ENCODE measurements at regions not wholly inside any gene's neighbourhood (a gene's known extent, or its start where the extent isn't known, plus 50 kb on each side); places are given as distances from the start of the nearest gene placed in this dataset.

DNA sequence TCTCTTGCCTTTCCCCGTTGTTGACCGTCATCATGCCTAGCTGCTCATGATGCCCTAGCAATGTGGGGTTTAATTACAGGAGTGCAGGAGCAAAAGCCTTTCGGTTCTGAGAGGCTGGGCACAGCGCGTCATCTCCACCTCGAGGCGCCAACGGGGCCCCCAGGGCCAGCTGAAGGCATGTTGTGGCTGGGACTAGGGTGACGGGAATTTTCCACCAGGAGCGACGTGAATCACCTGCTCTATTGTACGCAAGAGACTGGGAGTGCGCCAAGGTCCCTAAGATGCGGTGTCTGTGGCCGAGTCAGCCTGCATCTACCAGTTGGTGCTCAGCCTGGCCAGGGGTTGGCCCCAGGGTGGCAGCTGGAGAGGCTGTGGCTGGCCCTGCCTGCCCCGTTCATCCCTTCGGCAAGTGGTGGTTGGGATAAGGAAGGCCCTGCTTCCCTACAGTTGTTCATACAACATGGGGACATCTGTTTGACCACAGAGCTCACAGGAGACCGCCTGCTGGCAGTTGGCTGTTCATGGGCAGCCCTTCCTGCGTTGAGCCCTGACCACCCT is 1175.6 kb downstream of the BRD1 start:
- Histone ChIP-seq H3K79me2 (ENCODE audit: insufficient read depth, low read length) (no peaks in the 10 kb centered on the region), H3K4me3 (replicated peaks in 1 of 2; ENCODE audit: low read depth in 1 of 2, low read length in 2 of 2) (no peak overlapping the region), H3K9me3 (ENCODE audit: control insufficient read depth in 1 of 2, insufficient read depth in 1 of 2, low read depth in 1 of 2, low read length in 2 of 2) (no peaks in the 10 kb centered on the region), H4K20me1 (ENCODE audit: insufficient read depth) (no peaks in the 10 kb centered on the region), H3K9ac (ENCODE audit: low read length) (no peak overlapping the region), H3K27ac (ENCODE audit: low read depth, low read length) (no peak overlapping the region), H3K9me2 (ENCODE audit: insufficient read depth) (no peaks in the 10 kb centered on the region), H2AFZ (ENCODE audit: low read depth, low read length, poor library complexity, severe bottlenecking) (no peak overlapping the region), H3K4me1 (ENCODE audit: control insufficient read depth in 1 of 2, insufficient read depth in 2 of 2, low read length in 2 of 2) (no peaks in the 10 kb centered on the region), H3K4me2 (ENCODE audit: low read length) (no peak overlapping the region), H3K27me3 (ENCODE audit: insufficient read depth, low read length) (no peaks in the 10 kb centered on the region; the same call in 1 of the 2 replicates), H3K36me3 (ENCODE audit: control insufficient read depth in 1 of 2, insufficient read depth in 2 of 2, low read length in 2 of 2) (no peaks in the 10 kb centered on the region)
- no peak for ATAC-seq
- CTCF ChIA-PET, result no interaction called here
- BruUV-seq (replicated peaks), result no TSS peak
- intact Hi-C loops (cut with micrococcal nuclease), result no loop called here
- TF ChIP-seq, protein P1, sequence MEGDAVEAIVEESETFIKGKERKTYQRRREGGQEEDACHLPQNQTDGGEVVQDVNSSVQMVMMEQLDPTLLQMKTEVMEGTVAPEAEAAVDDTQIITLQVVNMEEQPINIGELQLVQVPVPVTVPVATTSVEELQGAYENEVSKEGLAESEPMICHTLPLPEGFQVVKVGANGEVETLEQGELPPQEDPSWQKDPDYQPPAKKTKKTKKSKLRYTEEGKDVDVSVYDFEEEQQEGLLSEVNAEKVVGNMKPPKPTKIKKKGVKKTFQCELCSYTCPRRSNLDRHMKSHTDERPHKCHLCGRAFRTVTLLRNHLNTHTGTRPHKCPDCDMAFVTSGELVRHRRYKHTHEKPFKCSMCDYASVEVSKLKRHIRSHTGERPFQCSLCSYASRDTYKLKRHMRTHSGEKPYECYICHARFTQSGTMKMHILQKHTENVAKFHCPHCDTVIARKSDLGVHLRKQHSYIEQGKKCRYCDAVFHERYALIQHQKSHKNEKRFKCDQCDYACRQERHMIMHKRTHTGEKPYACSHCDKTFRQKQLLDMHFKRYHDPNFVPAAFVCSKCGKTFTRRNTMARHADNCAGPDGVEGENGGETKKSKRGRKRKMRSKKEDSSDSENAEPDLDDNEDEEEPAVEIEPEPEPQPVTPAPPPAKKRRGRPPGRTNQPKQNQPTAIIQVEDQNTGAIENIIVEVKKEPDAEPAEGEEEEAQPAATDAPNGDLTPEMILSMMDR (IDR thresholded peaks at IDR 0.05 in 2 of 3, conservative IDR thresholded peaks at IDR 0.05 in 1 of 3; ENCODE audit: borderline replicate concordance in 1 of 3, insufficient read depth in 1 of 3, low read depth in 2 of 3, low read length in 2 of 3), result no peak
- TF ChIP-seq CBX3 (IDR thresholded peaks at IDR 0.05; ENCODE audit: low read depth) (no peak), TCF7L2 (IDR thresholded peaks at IDR 0.05; ENCODE audit: borderline replicate concordance, extremely low read depth, insufficient read depth, insufficient read length) (no peak), EGR1 (IDR thresholded peaks at IDR 0.05; ENCODE audit: low read depth) (no peak), CEBPB (IDR thresholded peaks at IDR 0.05; ENCODE audit: low read depth) (no peak)
- no peak for DNase-seq (ENCODE audit: low read depth, low spot score)
- RAD21 ChIA-PET (ENCODE audit: low non-redundant PET in 1 of 2, low total read pairs in 2 of 2, uncharacterized antibody in 2 of 2, unreplicated experiment in 2 of 2), result no interaction called here
- POLR2A ChIA-PET, result no interaction called here

DNA sequence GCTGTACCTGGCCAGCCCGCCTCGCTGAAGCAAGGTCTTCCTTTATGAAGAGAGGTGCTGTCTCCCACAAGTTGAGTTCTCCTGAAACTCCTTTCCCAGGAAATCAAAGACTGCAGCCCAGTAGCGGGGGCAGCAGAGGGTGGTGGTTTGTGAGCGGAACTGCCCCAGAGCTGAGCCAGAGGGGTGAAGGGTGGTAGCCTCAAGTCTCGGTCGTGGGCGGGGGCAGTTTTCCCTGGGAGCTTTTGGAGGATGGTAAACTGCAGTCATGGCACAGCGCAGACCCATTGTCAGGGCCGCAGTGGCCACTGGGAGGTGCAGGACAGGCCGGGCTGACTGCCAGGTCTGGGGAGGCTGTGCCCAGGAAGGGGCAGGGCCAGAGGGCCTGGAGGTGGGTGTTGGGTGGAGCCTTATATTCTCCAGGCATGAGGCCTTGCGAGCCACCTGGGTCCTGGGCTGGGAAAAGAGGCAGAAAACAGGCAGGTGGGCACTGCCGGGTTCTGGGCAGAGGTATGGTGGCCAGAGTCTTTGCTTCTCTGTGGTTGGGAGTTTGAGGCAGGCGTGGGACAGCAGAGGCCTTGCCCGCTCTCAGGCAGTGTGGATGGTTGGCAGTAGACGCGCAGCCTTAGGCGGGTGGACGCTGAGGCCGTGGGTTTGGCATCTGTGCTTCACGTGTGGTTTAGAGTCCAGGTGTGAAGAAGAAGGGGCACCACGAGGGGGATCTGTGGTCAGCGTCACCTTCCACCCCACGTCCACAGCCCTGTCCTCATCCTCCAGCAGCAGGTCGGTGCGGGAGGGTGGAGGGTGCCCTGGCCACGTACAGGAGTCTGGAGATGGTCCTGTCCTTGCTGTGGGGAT is 1176.4 kb downstream of the BRD1 start:
- Histone ChIP-seq H3K4me1 (ENCODE audit: control insufficient read depth in 1 of 2, insufficient read depth in 2 of 2, low read length in 2 of 2) (no peaks in the 10 kb centered on the region), H3K9ac (ENCODE audit: low read length) (no peak overlapping the region), H3K79me2 (ENCODE audit: insufficient read depth, low read length) (no peaks in the 10 kb centered on the region), H3K4me3 (replicated peaks in 1 of 2; ENCODE audit: low read depth in 1 of 2, low read length in 2 of 2) (no peak overlapping the region), H3K4me2 (ENCODE audit: low read length) (no peak overlapping the region), H3K27me3 (ENCODE audit: insufficient read depth, low read length) (no peaks in the 10 kb centered on the region), H3K36me3 (ENCODE audit: control insufficient read depth in 1 of 2, insufficient read depth in 2 of 2, low read length in 2 of 2) (no peaks in the 10 kb centered on the region), H3K27ac (ENCODE audit: low read depth, low read length) (no peak overlapping the region), H3K9me3 (ENCODE audit: control insufficient read depth in 1 of 2, insufficient read depth in 1 of 2, low read depth in 1 of 2, low read length in 2 of 2) (no peaks in the 10 kb centered on the region), H3K9me2 (ENCODE audit: insufficient read depth) (no peaks in the 10 kb centered on the region), H2AFZ (ENCODE audit: low read depth, low read length, poor library complexity, severe bottlenecking) (no peak overlapping the region), H4K20me1 (ENCODE audit: insufficient read depth) (no peaks in the 10 kb centered on the region)
- BruUV-seq (replicated peaks), result no TSS peak
- ATAC-seq (peak; percentile 85), DNase-seq (ENCODE audit: low read depth, low spot score) (peak; percentile 2)
- ChIA-PET CTCF (no interaction called here), POLR2A (no interaction called here), RAD21 (ENCODE audit: low non-redundant PET in 1 of 2, low total read pairs in 2 of 2, uncharacterized antibody in 2 of 2, unreplicated experiment in 2 of 2) (no interaction called here)
- intact Hi-C loops (cut with micrococcal nuclease), result no loop called here
- TF ChIP-seq TCF7L2 (IDR thresholded peaks at IDR 0.05; ENCODE audit: borderline replicate concordance, extremely low read depth, insufficient read depth, insufficient read length), result no peak
- TF ChIP-seq RAD21 (IDR thresholded peaks at IDR 0.05; ENCODE audit: low read depth), result no peak
- TF ChIP-seq POLR2AphosphoS5 (IDR thresholded peaks at IDR 0.05; ENCODE audit: low read depth, low read length), result no peak
- TF ChIP-seq EZH2phosphoT487 (IDR thresholded peaks at IDR 0.05; ENCODE audit: borderline replicate concordance), result no peak
- TF ChIP-seq FOSL1 (IDR thresholded peaks at IDR 0.05; ENCODE audit: low read depth), result no peak
- TF ChIP-seq CEBPB (IDR thresholded peaks at IDR 0.05; ENCODE audit: low read depth), result no peak
- no peak for TF ChIP-seq SIN3A (IDR thresholded peaks at IDR 0.05; ENCODE audit: low read depth)
- no peak for TF ChIP-seq YY1 (IDR thresholded peaks at IDR 0.05; ENCODE audit: extremely low read depth, insufficient replicate concordance, low read depth, low read length)
- TF ChIP-seq, protein P2, sequence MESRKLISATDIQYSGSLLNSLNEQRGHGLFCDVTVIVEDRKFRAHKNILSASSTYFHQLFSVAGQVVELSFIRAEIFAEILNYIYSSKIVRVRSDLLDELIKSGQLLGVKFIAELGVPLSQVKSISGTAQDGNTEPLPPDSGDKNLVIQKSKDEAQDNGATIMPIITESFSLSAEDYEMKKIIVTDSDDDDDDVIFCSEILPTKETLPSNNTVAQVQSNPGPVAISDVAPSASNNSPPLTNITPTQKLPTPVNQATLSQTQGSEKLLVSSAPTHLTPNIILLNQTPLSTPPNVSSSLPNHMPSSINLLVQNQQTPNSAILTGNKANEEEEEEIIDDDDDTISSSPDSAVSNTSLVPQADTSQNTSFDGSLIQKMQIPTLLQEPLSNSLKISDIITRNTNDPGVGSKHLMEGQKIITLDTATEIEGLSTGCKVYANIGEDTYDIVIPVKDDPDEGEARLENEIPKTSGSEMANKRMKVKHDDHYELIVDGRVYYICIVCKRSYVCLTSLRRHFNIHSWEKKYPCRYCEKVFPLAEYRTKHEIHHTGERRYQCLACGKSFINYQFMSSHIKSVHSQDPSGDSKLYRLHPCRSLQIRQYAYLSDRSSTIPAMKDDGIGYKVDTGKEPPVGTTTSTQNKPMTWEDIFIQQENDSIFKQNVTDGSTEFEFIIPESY (IDR thresholded peaks at IDR 0.05; ENCODE audit: extremely low read depth, insufficient replicate concordance, low read length), result no peak
- no peak for TF ChIP-seq SP1 (IDR thresholded peaks at IDR 0.05; ENCODE audit: low read depth)
- TF ChIP-seq, protein P3, sequence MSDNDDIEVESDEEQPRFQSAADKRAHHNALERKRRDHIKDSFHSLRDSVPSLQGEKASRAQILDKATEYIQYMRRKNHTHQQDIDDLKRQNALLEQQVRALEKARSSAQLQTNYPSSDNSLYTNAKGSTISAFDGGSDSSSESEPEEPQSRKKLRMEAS (IDR thresholded peaks at IDR 0.05), result no peak
- TF ChIP-seq EZH2 (IDR thresholded peaks at IDR 0.05), result no peak
